IMR-90 (cell line): ENCODE measurements at regions not wholly inside any gene's neighbourhood (a gene's known extent, or its start where the extent isn't known, plus 50 kb on each side); places are given as distances from the start of the nearest gene placed in this dataset.

Experiments
- ATAC-seq: fragments of 200-7000 bp; cut with Tn5 transposase; 2 replicates; pipeline ENCODE4 v1.9.1; 2020; ENCODE audit warnings: low read depth, mild to moderate bottlenecking, moderate library complexity
- BruUV-seq: library from RNA; stranded (reverse); fragments of 400-500 nt; replicated peaks from 2 replicates; lab custom pipeline; 2021; lab: Mats Ljungman, UMichigan
- CTCF ChIA-PET: fragments of 300-600 bp; formaldehyde crosslinking; extraction: SDS; loops from one replicate; lab custom pipeline; 2021; ENCODE audit warnings: antibody characterized with exemption; lab: Yijun Ruan, JAX
- POLR2A ChIA-PET: fragments of 300-600 bp; sonication (Branson Sonifier 250); formaldehyde crosslinking; loops from one replicate; lab custom pipeline; 2022; ENCODE audit warnings: antibody characterized with exemption; ENCODE audit not compliant: unreplicated experiment; lab: Charles Lee
- DNase-seq: peaks from one replicate; pipeline ENCODE4 v3.0.0; 2013
- H2AFZ ChIP-seq: replicated peaks from 2 replicates; pipeline ENCODE3; 2013; ENCODE audit warnings: low read length, mild to moderate bottlenecking; ENCODE audit not compliant: poor library complexity
- H2AK5ac ChIP-seq: 2 replicates; pipeline ENCODE4 v1.6.1; 2013; ENCODE audit warnings: low read depth, low read length, inconsistent platforms
- H2AK9ac ChIP-seq: replicated peaks from 2 replicates; pipeline ENCODE3; 2013; ENCODE audit warnings: mild to moderate bottlenecking, low read depth, low read length, moderate library complexity; ENCODE audit not compliant: poor library complexity
- H2BK120ac ChIP-seq: 2 replicates; pipeline ENCODE4 v1.6.1; 2013; ENCODE audit warnings: low read depth, low read length, inconsistent platforms
- H2BK15ac ChIP-seq: 3 replicates; pipeline ENCODE4 v1.6.1; 2013; ENCODE audit warnings: low read depth, low read length, inconsistent platforms
- H2BK20ac ChIP-seq: 2 replicates; pipeline ENCODE4 v1.6.1; 2013; ENCODE audit warnings: low read depth, mild to moderate bottlenecking, inconsistent platforms, low read length, moderate library complexity
- H2BK5ac ChIP-seq: 2 replicates; pipeline ENCODE4 v1.6.1; 2013; ENCODE audit warnings: mild to moderate bottlenecking, low read depth, low read length, inconsistent platforms; ENCODE audit not compliant: poor library complexity, severe bottlenecking
- H3K14ac ChIP-seq: replicated peaks from 2 replicates; pipeline ENCODE4 v1.6.1; 2013; ENCODE audit warnings: low read depth, low read length, inconsistent platforms
- H3K18ac ChIP-seq: 2 replicates; pipeline ENCODE4 v1.6.1; 2013; ENCODE audit warnings: low read depth, low read length, control low read depth
- H3K23ac ChIP-seq: 2 replicates; pipeline ENCODE4 v1.6.1; 2013; ENCODE audit warnings: low read depth, low read length, inconsistent platforms
- H3K27ac ChIP-seq: 2 replicates; pipeline ENCODE4 v1.5.1; 2013; ENCODE audit warnings: mild to moderate bottlenecking, control low read depth, low read length; ENCODE audit not compliant: insufficient read depth
- H3K27me3 ChIP-seq: 2 replicates; pipeline ENCODE4 v1.6.1; 2013; ENCODE audit warnings: low read length; ENCODE audit not compliant: control insufficient read depth, insufficient read depth
- H3K36me3 ChIP-seq: 2 replicates; pipeline ENCODE4 v1.6.1; 2013; ENCODE audit warnings: low read length, mixed read lengths; ENCODE audit not compliant: control insufficient read depth, insufficient read depth
- H3K4ac ChIP-seq: 2 replicates; pipeline ENCODE4 v1.6.1; 2013; ENCODE audit warnings: low read depth, low read length, inconsistent platforms
- H3K4me1 ChIP-seq: 2 replicates; pipeline ENCODE4 v1.6.1; 2013; ENCODE audit warnings: low read length, mixed read lengths; ENCODE audit not compliant: control insufficient read depth, insufficient read depth
- H3K4me2 ChIP-seq: 2 replicates; pipeline ENCODE4 v1.6.1; 2013; ENCODE audit warnings: low read depth, mild to moderate bottlenecking, control low read depth, low read length, moderate library complexity
- H3K4me3 ChIP-seq: 2 replicates; pipeline ENCODE4 v1.5.1; 2013; ENCODE audit warnings: low read depth, mild to moderate bottlenecking, control low read depth, low read length, moderate library complexity; ENCODE audit not compliant: insufficient read depth
- H3K56ac ChIP-seq: 2 replicates; pipeline ENCODE4 v1.6.1; 2013; ENCODE audit warnings: low read length, inconsistent platforms; ENCODE audit not compliant: insufficient read depth; ENCODE audit errors: extremely low read depth
- H3K79me1 ChIP-seq, 2 experiments: 2 replicates each; pipeline ENCODE4 v1.6.1; 2013; ENCODE audit warnings: low read length in 2 of 2, inconsistent platforms in 1 of 2, low read depth in 1 of 2
- H3K9ac ChIP-seq: 2 replicates; pipeline ENCODE4 v1.6.1; 2013; ENCODE audit warnings: low read depth, low read length, control low read depth
- H3K9me1 ChIP-seq: 2 replicates; pipeline ENCODE4 v1.6.1; 2013; ENCODE audit warnings: low read length, inconsistent platforms; ENCODE audit not compliant: insufficient read depth
- H3K9me3 ChIP-seq: 2 replicates; pipeline ENCODE4 v1.6.1; 2013; ENCODE audit warnings: low read length; ENCODE audit not compliant: control insufficient read depth, insufficient read depth
- H4K20me1 ChIP-seq: 2 replicates; pipeline ENCODE4 v1.6.1; 2013; ENCODE audit warnings: low read length, inconsistent platforms; ENCODE audit not compliant: insufficient read depth
- H4K5ac ChIP-seq: 2 replicates; pipeline ENCODE4 v1.6.1; 2013; ENCODE audit warnings: mild to moderate bottlenecking, low read depth, low read length, control low read depth
- H4K8ac ChIP-seq, 2 experiments: 2 replicates each; pipeline ENCODE4 v1.6.1; 2013; ENCODE audit warnings: low read depth in 2 of 2, low read length in 2 of 2, control low read depth in 1 of 2, inconsistent platforms in 1 of 2
- H4K91ac ChIP-seq: 2 replicates; pipeline ENCODE4 v1.6.1; 2013; ENCODE audit warnings: low read depth, low read length, inconsistent platforms; ENCODE audit not compliant: insufficient read depth
- CEBPB ChIP-seq: IDR thresholded peaks from 2 replicates; pipeline ENCODE4 v1.6.1; 2012; ENCODE audit warnings: low read depth, low read length, improper control_type of control experiment
- ELK1 ChIP-seq: fragments of 150-350 bp; IDR thresholded peaks from 2 replicates; pipeline ENCODE4 v1.6.1; 2016; ENCODE audit warnings: low read depth, mild to moderate bottlenecking, low read length, moderate library complexity, borderline replicate concordance
- MXI1 ChIP-seq: IDR thresholded peaks from 2 replicates; pipeline ENCODE4 v1.6.1; 2012; ENCODE audit warnings: low read depth, mild to moderate bottlenecking, low read length, moderate library complexity, borderline replicate concordance
- USF2 ChIP-seq: fragments of 150-350 bp; IDR thresholded peaks from 2 replicates; pipeline ENCODE4 v1.6.1; 2017; ENCODE audit warnings: mild to moderate bottlenecking, antibody characterized with exemption, low read length, low read depth
- WGBS, 2 experiments: methylation state at CpG; one replicate each; pipeline versions ENCODE4 v1.1.5 to v1.1.7; 2013; ENCODE audit warnings: missing lambda C conversion rate in 2 of 2; ENCODE audit not compliant: insufficient read length in 1 of 2; ENCODE audit errors: extremely low coverage in 2 of 2; 5-methylcytosine and 5-hydroxymethylcytosine counted together
- dilution Hi-C: fragments of 300-500 bp; cut with HindIII; formaldehyde crosslinking; loops from one replicate; pipeline ENCODE4 v1.14.3; 2018; ENCODE audit warnings: low sequenced_read_pairs; ENCODE audit not compliant: unreplicated experiment
- in situ Hi-C: fragments of 300-500 bp; cut with MboI; formaldehyde crosslinking; loops from 3 replicates; pipeline ENCODE4 v1.14.3; 2019; ENCODE audit warnings: low sequenced_read_pairs, inconsistent platforms, mixed read lengths
- intact Hi-C: fragments of 100-400 bp; cut with micrococcal nuclease; formaldehyde crosslinking; loops from 2 replicates; pipeline ENCODE4 v1.10.0; 2022

- Histone ChIP-seq H4K8ac (peak overlapping the region in 1 of 2 experiments; percentile 63; a peak in 1 of 4 replicates), H3K4ac (no peak overlapping the region), H3K9me1 (no peaks in the 10 kb centered on the region), H3K4me3 (no peak overlapping the region), H2AK9ac (no peak overlapping the region), H3K56ac (no peak overlapping the region), H2AK5ac (no peak overlapping the region), H3K4me1 (no peaks in the 10 kb centered on the region), H4K91ac (no peak overlapping the region), H3K27ac (no peak overlapping the region), H3K79me1 (no peaks in the 10 kb centered on the region), H3K9ac (no peak overlapping the region), H2BK5ac (no peak overlapping the region), H4K20me1 (no peaks in the 10 kb centered on the region), H2AFZ (no peak overlapping the region), H3K36me3 (no peaks in the 10 kb centered on the region), H3K27me3 (no peaks in the 10 kb centered on the region), H2BK15ac (no peak overlapping the region; the same call in 2 of the 3 replicates), H3K4me2 (peak overlapping the region; percentile 88), H2BK20ac (no peak overlapping the region; the same call in 1 of the 2 replicates), H3K14ac (0 out of 2 replicates have a peak overlapping the region, but pooled peaks have one; percentile 1), H3K23ac (no peak overlapping the region), H4K5ac (peak overlapping the region; percentile 73), H3K18ac (peak overlapping the region; percentile 67), H3K9me3 (no peaks in the 10 kb centered on the region), H2BK120ac (no peak overlapping the region)
- ChIA-PET CTCF (no interaction called here), POLR2A (interaction anchor here (0.6 kb wide), 1 partner anchor 796 kb away, joined by 3 read pairs; no protein-coding TSS in a partner anchor)
- peak; percentile 62 for ATAC-seq
- dilution Hi-C loops = no loop called here
- intact Hi-C loops = no loop called here
- in situ Hi-C loops = no loop called here
- no TSS peak for BruUV-seq
- TF ChIP-seq CEBPB = peak; percentile 71
- no peak for TF ChIP-seq MXI1
- TF ChIP-seq ELK1 = no peak
- TF ChIP-seq USF2 = no peak
- no CpG with 5 or more reads among the region's 1 CpG for WGBS, 2 experiments
- DNase-seq = peak; percentile 65
Observed at GRCh38 chr15:95620934-95621579, 709.4 kb upstream of the NR2F2 start.
